ENCODE measurements at regions not wholly inside any gene's neighbourhood (a gene's known extent, or its start where the extent isn't known, plus 50 kb on each side); places are given as distances from the start of the nearest gene placed in this dataset.

DNA sequence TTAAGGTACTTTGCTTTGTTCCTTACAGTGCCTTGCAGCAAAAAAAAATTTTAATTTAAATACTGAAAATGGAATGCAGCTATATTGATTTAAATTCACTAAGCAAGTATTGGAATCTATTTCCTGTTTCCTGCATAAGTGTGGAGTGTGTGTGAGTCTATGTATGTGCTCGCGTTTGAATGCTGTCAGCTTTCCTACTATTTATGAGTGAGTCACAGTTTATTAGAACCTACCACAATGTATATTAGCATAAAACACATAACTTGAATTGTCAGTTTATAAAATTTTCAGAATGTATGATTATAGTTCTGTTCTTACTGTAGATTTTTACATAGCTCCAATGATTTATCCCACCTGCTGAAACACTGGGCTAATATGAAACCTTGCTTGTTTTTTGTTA lies 302.1 kb downstream of the NR2F1-AS1 start:
- ATAC-seq = no peak
- no peaks in the 10 kb centered on the region for H3K27me3 ChIP-seq (ENCODE audit: control insufficient read depth, insufficient read depth, low read length)
- DNase-seq = no peak
- H3K27ac ChIP-seq (ENCODE audit: low read length) = no peak overlapping the region
- no peak overlapping the region for H3K4me3 Mint-ChIP-seq
- no peaks in the 10 kb centered on the region for H3K4me1 Mint-ChIP-seq
- H3K4me3 ChIP-seq (ENCODE audit: low read length) = no peak overlapping the region
- H3K36me3 Mint-ChIP-seq = no peaks in the 10 kb centered on the region
- no peaks in the 10 kb centered on the region for H3K36me3 ChIP-seq (ENCODE audit: control insufficient read depth, insufficient read depth, low read length)
- no peaks in the 10 kb centered on the region for H3K27me3 Mint-ChIP-seq (ENCODE audit: low read depth in 2 of 2)
- peaks cover 0 to 2% of the 10 kb centered on the region in 2 donors for H3K9me3 Mint-ChIP-seq
- intact Hi-C loops (cut with micrococcal nuclease) = no loop called here
- TF ChIP-seq, protein P1, sequence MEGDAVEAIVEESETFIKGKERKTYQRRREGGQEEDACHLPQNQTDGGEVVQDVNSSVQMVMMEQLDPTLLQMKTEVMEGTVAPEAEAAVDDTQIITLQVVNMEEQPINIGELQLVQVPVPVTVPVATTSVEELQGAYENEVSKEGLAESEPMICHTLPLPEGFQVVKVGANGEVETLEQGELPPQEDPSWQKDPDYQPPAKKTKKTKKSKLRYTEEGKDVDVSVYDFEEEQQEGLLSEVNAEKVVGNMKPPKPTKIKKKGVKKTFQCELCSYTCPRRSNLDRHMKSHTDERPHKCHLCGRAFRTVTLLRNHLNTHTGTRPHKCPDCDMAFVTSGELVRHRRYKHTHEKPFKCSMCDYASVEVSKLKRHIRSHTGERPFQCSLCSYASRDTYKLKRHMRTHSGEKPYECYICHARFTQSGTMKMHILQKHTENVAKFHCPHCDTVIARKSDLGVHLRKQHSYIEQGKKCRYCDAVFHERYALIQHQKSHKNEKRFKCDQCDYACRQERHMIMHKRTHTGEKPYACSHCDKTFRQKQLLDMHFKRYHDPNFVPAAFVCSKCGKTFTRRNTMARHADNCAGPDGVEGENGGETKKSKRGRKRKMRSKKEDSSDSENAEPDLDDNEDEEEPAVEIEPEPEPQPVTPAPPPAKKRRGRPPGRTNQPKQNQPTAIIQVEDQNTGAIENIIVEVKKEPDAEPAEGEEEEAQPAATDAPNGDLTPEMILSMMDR (IDR thresholded peaks at IDR 0.05) = no peak
- no CpG with 5 or more reads among the region's 2 CpGs for WGBS (ENCODE audit: insufficient coverage)
- H3K4me1 ChIP-seq (ENCODE audit: control insufficient read depth, insufficient read depth, low read length) = no peaks in the 10 kb centered on the region
- H3K9me3 ChIP-seq (ENCODE audit: control insufficient read depth, insufficient read depth, low read length) = no peaks in the 10 kb centered on the region
- no peak overlapping the region for H3K27ac Mint-ChIP-seq

DNA sequence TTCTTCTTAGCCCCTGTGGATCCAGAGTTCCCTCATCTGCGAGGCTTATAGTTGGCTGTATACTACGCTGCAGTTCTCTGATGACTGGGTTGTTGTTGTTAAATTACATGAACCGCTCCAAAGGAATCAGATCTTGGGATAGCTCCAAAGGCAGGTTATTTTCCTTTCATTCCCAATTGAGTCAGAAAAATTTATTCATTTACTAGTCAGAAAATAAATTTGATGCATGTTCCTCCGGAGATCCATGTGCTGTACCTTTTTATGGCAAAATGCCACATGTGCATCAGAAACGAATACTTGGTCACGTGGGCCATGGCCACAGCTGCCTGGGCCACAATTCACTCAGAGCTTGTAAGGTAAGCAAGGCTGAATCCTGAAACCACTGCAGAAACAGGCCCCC lies 304.0 kb downstream of the NR2F1-AS1 start:
- Mint-ChIP-seq H3K27me3 (ENCODE audit: low read depth in 2 of 2) (no peaks in the 10 kb centered on the region), H3K4me1 (no peaks in the 10 kb centered on the region), H3K4me3 (no peak overlapping the region), H3K36me3 (no peaks in the 10 kb centered on the region), H3K9me3 (no peaks in the 10 kb centered on the region), H3K27ac (no peak overlapping the region)
- H3K4me1 ChIP-seq (ENCODE audit: control insufficient read depth, insufficient read depth, low read length) = no peaks in the 10 kb centered on the region
- no peak overlapping the region for H3K4me3 ChIP-seq (ENCODE audit: low read length)
- H3K36me3 ChIP-seq (ENCODE audit: control insufficient read depth, insufficient read depth, low read length) = no peaks in the 10 kb centered on the region
- TF ChIP-seq, protein P1 (IDR thresholded peaks at IDR 0.05) = no peak
- no peaks in the 10 kb centered on the region for H3K9me3 ChIP-seq (ENCODE audit: control insufficient read depth, insufficient read depth, low read length)
- no peak for DNase-seq
- H3K27me3 ChIP-seq (ENCODE audit: control insufficient read depth, insufficient read depth, low read length) = no peaks in the 10 kb centered on the region
- no peak overlapping the region for H3K27ac ChIP-seq (ENCODE audit: low read length)
- ATAC-seq = no peak
- WGBS (ENCODE audit: insufficient coverage) = 83% methylated on average over 6 of the region's 6 CpGs
- intact Hi-C loops (cut with micrococcal nuclease) = no loop called here

DNA sequence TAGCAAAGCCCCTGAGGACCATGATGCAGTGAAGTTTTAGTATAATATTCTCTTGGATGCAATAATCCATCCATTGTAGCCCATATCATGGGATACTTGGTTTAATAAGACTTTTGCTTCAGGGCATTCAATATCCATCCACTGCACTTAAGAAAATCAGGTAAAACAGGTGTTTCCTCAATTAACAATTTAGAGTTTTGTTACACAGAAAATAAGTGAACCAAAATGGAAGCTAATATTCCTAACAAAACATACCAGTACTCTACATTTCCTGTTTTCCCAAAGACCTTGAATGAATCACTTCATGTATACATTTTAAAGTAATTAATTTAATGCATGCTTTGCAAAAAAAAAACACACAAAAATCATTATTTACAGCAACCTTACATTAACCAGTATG lies 305.6 kb downstream of the NR2F1-AS1 start:
- Histone ChIP-seq H3K4me1 (ENCODE audit: control insufficient read depth, insufficient read depth, low read length) (no peaks in the 10 kb centered on the region), H3K36me3 (ENCODE audit: control insufficient read depth, insufficient read depth, low read length) (no peaks in the 10 kb centered on the region), H3K27me3 (ENCODE audit: control insufficient read depth, insufficient read depth, low read length) (no peaks in the 10 kb centered on the region), H3K9me3 (ENCODE audit: control insufficient read depth, insufficient read depth, low read length) (no peaks in the 10 kb centered on the region), H3K4me3 (ENCODE audit: low read length) (no peak overlapping the region), H3K27ac (ENCODE audit: low read length) (no peak overlapping the region)
- no peak for DNase-seq
- no peaks in the 10 kb centered on the region for H3K9me3 Mint-ChIP-seq
- no peak overlapping the region for H3K27ac Mint-ChIP-seq
- H3K27me3 Mint-ChIP-seq (ENCODE audit: low read depth in 2 of 2) = no peaks in the 10 kb centered on the region
- no peaks in the 10 kb centered on the region for H3K36me3 Mint-ChIP-seq
- TF ChIP-seq, protein P1 (IDR thresholded peaks at IDR 0.05) = no peak
- no peak overlapping the region for H3K4me3 Mint-ChIP-seq
- intact Hi-C loops (cut with micrococcal nuclease) = no loop called here
- ATAC-seq = no peak
- no peaks in the 10 kb centered on the region for H3K4me1 Mint-ChIP-seq

DNA sequence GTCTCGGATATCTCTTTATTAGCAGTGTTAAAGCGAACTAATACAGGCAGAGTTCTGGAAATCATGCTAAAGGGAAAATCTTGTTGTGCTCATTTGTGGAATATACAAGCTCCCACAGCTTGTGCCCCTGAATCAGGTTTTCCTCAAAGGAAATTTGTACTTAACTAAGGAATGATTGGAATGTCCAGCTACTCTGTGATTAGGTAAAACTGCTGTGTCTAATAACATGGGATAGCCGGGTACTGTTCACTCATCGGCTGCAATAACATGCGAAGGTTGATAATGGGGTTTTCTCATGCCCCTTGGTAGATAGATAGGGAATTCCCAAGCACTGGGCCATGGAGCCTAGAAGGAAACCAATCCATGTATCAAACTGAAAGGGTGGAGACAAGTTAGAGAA lies 306.7 kb downstream of the NR2F1-AS1 start:
- Mint-ChIP-seq H3K9me3 (no peaks in the 10 kb centered on the region), H3K27me3 (ENCODE audit: low read depth in 2 of 2) (no peaks in the 10 kb centered on the region), H3K4me1 (no peaks in the 10 kb centered on the region), H3K27ac (no peak overlapping the region), H3K36me3 (no peaks in the 10 kb centered on the region), H3K4me3 (no peak overlapping the region)
- Histone ChIP-seq H3K4me1 (ENCODE audit: control insufficient read depth, insufficient read depth, low read length) (no peaks in the 10 kb centered on the region), H3K36me3 (ENCODE audit: control insufficient read depth, insufficient read depth, low read length) (no peaks in the 10 kb centered on the region), H3K27me3 (ENCODE audit: control insufficient read depth, insufficient read depth, low read length) (no peaks in the 10 kb centered on the region), H3K9me3 (ENCODE audit: control insufficient read depth, insufficient read depth, low read length) (no peaks in the 10 kb centered on the region), H3K27ac (ENCODE audit: low read length) (no peak overlapping the region), H3K4me3 (ENCODE audit: low read length) (no peak overlapping the region)
- intact Hi-C loops (cut with micrococcal nuclease) = no loop called here
- DNase-seq = no peak
- ATAC-seq = no peak
- TF ChIP-seq, protein P1 (IDR thresholded peaks at IDR 0.05) = no peak
- 97% methylated on average over 5 of the region's 5 CpGs for WGBS (ENCODE audit: insufficient coverage)
